Heart right ventricle (tissue), 16 donors: ENCODE measurements at regions not wholly inside any gene's neighbourhood (a gene's known extent, or its start where the extent isn't known, plus 50 kb on each side); places are given as distances from the start of the nearest gene placed in this dataset.
A peak's percentile ranks its signal among the peaks of the same experiment; 100 is the strongest.

Experiments used
- ATAC-seq, 8 donors: fragments of 200-7000 bp; cut with Tn5 transposase; one replicate each; pipeline ENCODE4 v1.9.1; 2020; ENCODE audit warnings: mild to moderate bottlenecking in 8 of 8, moderate library complexity in 8 of 8, moderate number of reproducible peaks in 1 of 8
- DNase-seq, 2 donors: peaks; one replicate each; pipeline ENCODE4 v3.0.0-alpha.2; 2020
- H3K27ac ChIP-seq, 10 donors: fragments of 200-600 bp; sonication (generic) in 2 of 10; one replicate each; pipeline versions ENCODE4 v1.5.0 to v1.8.0; 2020 to 2022; ENCODE audit warnings: mild to moderate bottlenecking in 3 of 10
- H3K27me3 ChIP-seq, 7 donors: fragments of 200-600 bp; one replicate each; pipeline ENCODE4 v1.8.0; 2021 to 2022; ENCODE audit warnings: mild to moderate bottlenecking in 2 of 7
- H3K36me3 ChIP-seq, 9 donors: fragments of 200-600 bp; sonication (generic) in 1 of 9; one replicate each; pipeline versions ENCODE4 v1.5.0 to v1.8.0; 2020 to 2022; ENCODE audit warnings: mild to moderate bottlenecking in 2 of 9
- H3K4me1 ChIP-seq, 9 donors: fragments of 200-600 bp; sonication (generic) in 1 of 9; one replicate each; pipeline versions ENCODE4 v1.5.0 to v1.8.0; 2020 to 2022; ENCODE audit warnings: mild to moderate bottlenecking in 4 of 9
- H3K4me3 ChIP-seq, 10 donors: fragments of 200-600 bp; sonication (generic) in 2 of 10; one replicate each; pipeline versions ENCODE4 v1.5.0 to v1.8.0; 2020 to 2022; ENCODE audit warnings: mild to moderate bottlenecking in 7 of 10, moderate library complexity in 2 of 10
- H3K9me3 ChIP-seq, 11 donors: fragments of 200-600 bp in 10 of 11; sonication (generic) in 2 of 11; one replicate each; pipeline versions ENCODE4 v1.5.0 to v1.8.0; 2013 to 2022; ENCODE audit warnings: mild to moderate bottlenecking in 2 of 11, control low read depth in 1 of 11, moderate library complexity in 1 of 11
- CTCF ChIP-seq, 9 donors: fragments of 200-600 bp; sonication (generic) in 2 of 9; IDR thresholded peaks; one replicate each; pipeline versions ENCODE4 v1.5.0 to v1.8.0; 2021 to 2022; ENCODE audit warnings: antibody characterized with exemption in 9 of 9, mild to moderate bottlenecking in 5 of 9, moderate library complexity in 1 of 9
- WGBS, 2 donors: extraction: QIAGEN DNeasy Blood & Tissue Kit; methylation state at CpG; one replicate each; pipeline ENCODE4 v1.1.7; 2013; ENCODE audit warnings: inconsistent platforms in 1 of 2; 5-methylcytosine and 5-hydroxymethylcytosine counted together
- intact Hi-C, 10 donors: fragments of 100-400 bp; cut with DNase I; formaldehyde crosslinking; loops; one replicate each; pipeline versions ENCODE4 v1.11.1 to v1.14.2; 2022
- donor health status: Arrhythmogenic right ventricular cardiomyopathy.
- donor health status: ischemic (EF 13 %, LVEDD 7.1; RV severe dilation, severe dysfunction).
- donor health status: healthy with polysubstance abuse.
- donor health status: DM: no; HTN: yes; CAD: no.
- donor health status: DM: no; HTN: no; CAD: no.
- donor health status: ischemic (EF 25% LVEDD 6.9; RV normal size, moderate dysfunction).
- donor health status: ischemic (EF 25% LVEDD 5.7; RV mildly dilated, moderate dysfunction).
- donor health status: healthy.
- donor health status: DM: yes; HTN: yes; CAD: no.
- donor health status: Ischemic cardiomyopathy.
- donor health status: ischemic (EF 35%, LVEDD 5.7; RV mildly dilated, moderate dysfunction).
- donor health status: nonischemic (EF 11% LVEDD 7.7; RV severe dilation, severe dysfunction).
- donor health status: DM: yes; HTN: yes; CAD: no.
- donor health status: PGD.
- donor health status: ischemic (EF 29% LVEDD 5.4; RV normal size, mild dysfunction).
- donor health status: nonischemic (EF 23%, LVEDD 6.1; RV moderate dilation, normal function).

GRCh38 chr15:91534976-91535375 lies 318.5 kb upstream of the SLCO3A1 start:
- DNase-seq (no peak), ATAC-seq (no peak)
- Histone ChIP-seq H3K36me3 (no peaks in the 10 kb centered on the region), H3K27ac (peak overlapping the region in 2 of 10 donors; percentile 25 to 75), H3K4me3 (no peak overlapping the region), H3K4me1 (peaks cover 0 to 30% (median 18%) of the 10 kb centered on the region in 9 donors), H3K9me3 (no peaks in the 10 kb centered on the region), H3K27me3 (no peaks in the 10 kb centered on the region)
- 88 to 90% methylated on average over 2 of the region's 2 CpGs for WGBS, 2 donors
- TF ChIP-seq CTCF (IDR thresholded peaks at IDR 0.05): no peak
- intact Hi-C loops: loop anchor here in 1 of 10 donors (5.0 kb wide), 1 partner anchor 92 kb away; no protein-coding TSS in a partner anchor

DNA sequence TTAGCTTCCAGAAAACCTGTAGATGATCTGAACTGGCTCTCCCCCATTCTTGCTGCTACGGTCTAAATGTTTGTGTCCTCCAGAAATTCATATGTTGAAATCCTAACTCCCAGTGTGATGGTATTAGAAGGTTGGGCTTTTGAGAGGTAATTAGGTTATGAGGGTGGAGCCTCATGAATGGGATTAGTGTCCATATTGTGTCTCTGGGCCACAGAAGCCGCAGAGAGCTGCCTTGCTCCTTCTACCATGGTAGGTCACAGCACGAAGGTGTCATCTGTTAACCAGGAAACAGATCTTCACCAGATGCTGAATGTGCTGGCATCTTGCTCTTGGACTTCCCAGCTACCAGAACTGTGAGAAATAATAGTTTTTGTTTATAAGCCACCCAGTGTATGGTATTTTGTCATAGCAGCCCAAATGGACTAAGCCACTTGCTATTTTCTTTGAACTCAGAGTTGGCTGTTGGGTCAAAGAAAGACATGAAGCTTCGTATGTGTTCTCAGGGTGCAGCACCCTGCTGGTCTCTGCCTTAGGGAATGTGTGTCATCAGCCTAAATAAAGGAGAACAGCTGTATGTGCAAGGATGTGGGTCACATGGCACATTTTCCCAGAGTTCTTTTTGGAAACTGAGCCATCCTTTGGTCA lies 317.5 kb upstream of the SLCO3A1 start:
- ATAC-seq: peak in 3 of 8 donors; percentile 31 to 50 (median 40)
- Histone ChIP-seq H3K36me3 (no peaks in the 10 kb centered on the region), H3K4me3 (no peak overlapping the region), H3K27ac (peak overlapping the region in 7 of 10 donors; percentile 1 to 75 (median 30)), H3K27me3 (no peaks in the 10 kb centered on the region), H3K4me1 (peaks cover 0 to 28% (median 17%) of the 10 kb centered on the region in 9 donors), H3K9me3 (no peaks in the 10 kb centered on the region)
- intact Hi-C loops: no loop called here
- no peak for DNase-seq
- 79 to 81% methylated on average over 4 of the region's 4 CpGs for WGBS, 2 donors
- TF ChIP-seq CTCF (IDR thresholded peaks at IDR 0.05): no peak

DNA sequence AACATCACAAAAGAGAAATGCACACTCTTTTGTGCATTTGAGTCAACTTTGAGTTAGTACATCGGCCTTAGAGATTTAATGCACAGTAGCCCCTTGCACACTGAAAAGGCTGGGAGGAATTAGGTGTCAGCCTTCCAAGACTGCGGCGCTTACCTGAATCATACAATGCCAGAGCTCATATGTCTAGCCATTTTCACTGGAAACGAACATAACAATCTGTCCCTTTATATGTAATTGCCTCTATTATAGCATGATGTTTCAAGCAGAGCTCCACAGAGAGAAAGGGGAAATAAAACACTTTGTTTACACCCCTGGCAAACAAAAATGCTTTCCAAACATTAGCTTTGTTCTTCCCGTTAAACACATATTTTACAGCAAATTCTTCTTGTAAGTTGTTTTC lies 315.7 kb upstream of the SLCO3A1 start:
- Histone ChIP-seq H3K4me3 (no peak overlapping the region), H3K36me3 (no peaks in the 10 kb centered on the region), H3K27ac (no peak overlapping the region), H3K27me3 (no peaks in the 10 kb centered on the region), H3K4me1 (peaks cover 0 to 22% (median 18%) of the 10 kb centered on the region in 9 donors), H3K9me3 (no peaks in the 10 kb centered on the region)
- ATAC-seq (no peak), DNase-seq (no peak)
- 67 to 91% methylated on average over 5 of the region's 5 CpGs for WGBS, 2 donors
- intact Hi-C loops: no loop called here
- no peak for TF ChIP-seq CTCF (IDR thresholded peaks at IDR 0.05)

DNA sequence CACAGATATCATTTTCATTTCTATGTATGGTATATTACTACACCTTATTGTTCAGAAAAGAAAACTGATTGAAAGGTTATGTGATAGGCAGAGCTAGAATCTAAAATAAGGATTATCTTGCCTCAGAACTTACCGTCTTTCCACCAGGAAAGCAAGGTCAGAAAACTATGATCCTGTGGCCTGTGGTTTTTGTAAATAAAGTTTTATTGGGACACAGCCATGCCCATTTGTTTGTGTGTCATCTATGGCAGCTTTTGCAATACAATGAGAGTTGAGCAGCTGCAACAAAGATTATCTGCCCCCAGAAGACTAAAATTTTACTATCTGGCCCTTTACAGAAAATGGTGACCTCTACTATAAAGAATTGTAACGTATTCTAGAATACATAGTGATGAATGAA lies 314.7 kb upstream of the SLCO3A1 start:
- ATAC-seq (no peak), DNase-seq (no peak)
- Histone ChIP-seq H3K27ac (no peak overlapping the region), H3K36me3 (no peaks in the 10 kb centered on the region), H3K9me3 (no peaks in the 10 kb centered on the region), H3K27me3 (no peaks in the 10 kb centered on the region), H3K4me3 (no peak overlapping the region), H3K4me1 (peaks cover 0 to 22% (median 18%) of the 10 kb centered on the region in 9 donors)
- no peak for TF ChIP-seq CTCF (IDR thresholded peaks at IDR 0.05)
- intact Hi-C loops: no loop called here
- WGBS, 2 donors: 84 to 85% methylated on average over 2 of the region's 2 CpGs
